ENCODE measurements at regions not wholly inside any gene's neighbourhood (a gene's known extent, or its start where the extent isn't known, plus 50 kb on each side); places are given as distances from the start of the nearest gene placed in this dataset.
"Not testable (repeated sequence)": the region's sequence is repeated elsewhere in the genome, so short reads cannot be mapped to it uniquely, and the experiment has no call there.

DNA sequence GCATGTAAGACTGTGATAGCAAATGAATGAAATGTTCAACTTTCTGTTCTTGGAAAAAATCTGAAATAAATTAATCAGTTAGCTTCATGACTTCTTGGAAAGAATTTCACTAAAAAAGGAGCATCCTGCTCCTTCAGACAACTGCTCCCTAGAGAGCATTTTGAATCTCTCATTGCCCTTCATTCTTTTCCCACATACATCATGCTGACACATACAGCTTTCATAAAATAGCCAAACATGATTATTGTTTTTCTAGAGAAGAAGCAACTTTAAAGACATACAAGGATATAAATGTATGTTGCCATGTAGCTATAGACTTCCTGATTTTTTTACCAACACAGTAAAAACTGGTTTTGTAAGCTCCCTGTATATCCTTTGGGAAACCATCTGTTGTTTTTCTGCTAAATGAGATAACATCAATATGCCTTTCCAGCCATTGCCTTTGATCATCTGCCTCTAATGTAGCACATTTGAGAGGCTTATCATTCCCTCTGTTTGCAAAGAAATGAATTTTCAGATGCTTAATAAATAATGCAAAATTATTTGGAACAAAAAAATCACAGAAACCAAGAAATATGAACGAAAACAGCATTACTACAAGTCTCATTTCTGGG lies 248.2 kb upstream of the GPR149 start:
- no peak for DNase-seq (ENCODE audit: low read depth in 2 of 2)

DNA sequence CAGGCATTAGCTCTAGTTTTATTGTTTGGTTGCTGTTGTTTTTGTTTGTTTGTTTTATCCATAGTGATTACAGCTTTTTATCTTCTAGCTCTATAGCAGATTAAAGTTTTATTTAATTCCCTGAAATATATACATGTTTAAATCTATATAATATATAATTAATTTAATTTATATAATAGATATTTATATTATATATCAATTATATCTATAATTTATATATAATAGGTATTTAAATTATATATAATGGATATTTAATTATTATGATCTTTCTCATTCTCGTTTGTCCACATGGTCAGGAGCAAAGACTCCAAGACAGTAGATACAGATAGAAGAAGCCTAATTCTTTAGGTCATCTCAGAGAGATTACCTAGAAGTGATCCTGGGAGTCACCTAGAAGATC lies 238.8 kb upstream of the GPR149 start:
- DNase-seq (ENCODE audit: low read depth in 2 of 2), result no peak

DNA sequence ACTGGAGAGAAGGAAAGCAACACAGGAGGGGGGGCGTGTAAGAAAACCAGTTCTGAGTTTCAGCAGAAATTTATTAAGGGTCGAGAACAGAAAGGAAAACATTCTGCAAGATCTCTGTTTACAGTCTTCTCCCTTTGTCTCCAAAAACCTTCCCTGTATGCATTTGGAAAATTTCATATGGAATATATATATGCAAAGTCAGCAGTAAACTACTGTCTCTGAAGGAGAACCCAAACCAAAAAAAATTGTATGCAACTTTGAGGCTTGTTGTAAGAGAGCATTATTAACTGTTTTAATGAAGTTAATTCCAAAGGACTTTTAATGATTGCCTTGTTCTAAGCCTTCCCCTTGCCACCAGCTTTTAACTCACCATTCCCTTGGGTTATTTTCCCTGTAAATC lies 238.2 kb upstream of the GPR149 start:
- DNase-seq (ENCODE audit: low read depth in 2 of 2), result no peak

DNA sequence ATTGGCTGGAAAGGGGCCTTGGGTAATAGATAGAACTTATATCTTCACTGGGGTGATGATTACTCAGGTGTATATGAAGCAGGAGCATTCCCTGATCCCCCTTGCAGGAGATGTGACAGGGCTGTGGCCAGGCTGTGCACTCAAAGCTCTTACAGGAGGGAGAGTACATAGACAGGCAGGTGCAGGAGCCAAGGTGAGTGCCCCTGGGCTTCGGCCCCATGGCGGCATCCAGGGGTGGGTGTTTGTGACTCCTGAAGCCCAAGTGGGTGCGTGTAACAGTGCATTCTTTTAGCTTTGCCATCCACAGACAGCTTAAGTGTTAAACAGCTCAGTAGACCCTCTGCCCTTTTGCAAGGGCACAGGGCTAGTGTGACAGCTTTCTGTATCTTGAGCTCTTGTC lies 236.6 kb upstream of the GPR149 start:
- no peak for DNase-seq (ENCODE audit: low read depth in 2 of 2)

DNA sequence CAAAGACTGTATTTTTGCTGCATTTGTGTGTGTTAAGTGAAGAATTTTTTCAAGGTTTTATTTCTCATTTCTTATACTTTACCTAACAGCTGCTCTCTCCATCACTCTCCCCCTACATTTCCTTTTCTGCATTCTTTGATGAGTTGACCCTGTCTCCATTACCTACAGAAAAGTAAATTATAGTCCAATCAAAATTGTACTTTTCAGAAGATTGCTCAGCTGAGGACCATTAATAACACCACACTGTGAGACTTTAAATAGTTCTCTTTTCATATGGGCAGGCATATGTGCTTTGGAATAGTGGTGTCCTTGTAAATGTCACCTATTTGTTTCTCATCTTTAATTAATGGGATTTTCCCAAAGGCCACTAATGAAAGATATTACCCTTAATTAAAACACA lies 234.7 kb upstream of the GPR149 start:
- no peak for DNase-seq (ENCODE audit: low read depth in 2 of 2)

DNA sequence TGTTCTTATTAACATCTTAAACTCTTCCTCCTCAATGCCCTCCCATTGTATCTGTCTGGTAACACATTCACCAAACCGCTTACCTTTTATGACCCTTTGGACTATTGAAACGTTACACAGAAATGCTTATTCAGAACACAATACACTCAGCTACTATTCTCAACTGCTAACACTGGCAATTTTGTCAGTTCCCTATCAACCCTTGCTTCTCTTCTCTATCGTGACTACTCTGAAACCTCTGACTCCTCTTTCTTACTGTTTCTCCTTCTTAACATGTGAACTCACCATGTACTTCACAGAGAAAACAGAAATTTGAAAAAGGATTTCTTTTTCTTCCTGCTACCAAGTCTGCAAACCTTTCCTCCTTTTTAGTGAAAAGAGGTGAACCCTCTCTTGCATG lies 232.9 kb upstream of the GPR149 start:
- DNase-seq (ENCODE audit: low read depth in 2 of 2), result no peak

DNA sequence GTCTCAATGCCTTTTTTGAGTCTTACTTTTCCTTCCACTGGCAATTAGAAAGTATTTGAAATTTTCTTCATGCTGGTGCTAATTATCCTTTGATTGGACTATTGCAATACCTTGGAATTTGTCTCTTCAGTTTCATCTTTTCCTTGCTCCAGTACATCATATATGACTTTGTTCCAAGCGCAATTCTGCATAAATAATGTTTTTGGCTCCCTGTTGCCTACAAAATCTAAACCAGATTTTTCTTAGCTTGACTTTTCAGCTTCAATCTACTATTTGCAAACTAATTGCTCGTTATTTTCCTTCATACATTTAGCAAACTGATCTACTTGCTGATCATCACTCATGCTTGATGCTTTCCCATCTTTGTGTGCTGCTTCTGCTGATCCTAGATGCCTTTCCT lies 230.8 kb upstream of the GPR149 start:
- no peak for DNase-seq (ENCODE audit: low read depth in 2 of 2)

DNA sequence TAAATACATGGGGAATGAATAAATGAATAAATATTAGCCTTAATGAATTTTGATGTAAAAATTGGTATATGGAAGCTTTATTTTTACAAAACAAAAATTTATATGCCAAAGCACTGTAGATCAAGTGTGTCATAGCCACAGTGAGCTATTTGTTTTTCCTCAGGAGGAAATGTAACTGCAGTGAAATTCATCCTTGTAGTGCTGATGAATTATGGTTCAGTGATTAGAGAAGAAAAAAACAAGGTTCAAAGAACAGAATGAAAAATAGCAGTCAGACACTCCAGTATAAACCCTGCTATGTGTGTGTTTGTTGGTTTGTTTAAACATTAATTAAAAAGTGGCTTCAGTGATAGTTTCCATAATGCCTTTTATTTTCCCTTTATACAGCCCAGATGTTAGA lies 228.0 kb upstream of the GPR149 start:
- DNase-seq (ENCODE audit: low read depth in 2 of 2), result no peak

DNA sequence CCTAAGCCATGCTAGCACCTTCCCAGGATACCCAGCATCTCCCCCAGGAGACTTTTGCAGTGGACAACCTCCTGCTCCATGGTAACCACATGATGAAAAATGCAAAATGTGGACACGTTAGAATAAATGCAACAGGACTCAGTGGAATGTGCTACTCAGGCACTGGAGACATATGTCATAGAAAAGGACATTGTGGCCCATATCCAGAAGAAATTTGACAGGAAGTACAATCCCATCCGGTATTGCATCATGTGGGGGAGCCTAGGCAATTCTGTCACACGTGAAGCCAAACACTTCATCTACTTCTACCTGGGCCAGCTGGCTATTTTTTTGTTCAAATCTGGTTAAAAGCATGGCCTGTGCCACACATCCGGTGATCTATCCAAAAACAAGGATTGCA lies 227.2 kb upstream of the GPR149 start:
- DNase-seq (ENCODE audit: low read depth in 2 of 2), result no peak

DNA sequence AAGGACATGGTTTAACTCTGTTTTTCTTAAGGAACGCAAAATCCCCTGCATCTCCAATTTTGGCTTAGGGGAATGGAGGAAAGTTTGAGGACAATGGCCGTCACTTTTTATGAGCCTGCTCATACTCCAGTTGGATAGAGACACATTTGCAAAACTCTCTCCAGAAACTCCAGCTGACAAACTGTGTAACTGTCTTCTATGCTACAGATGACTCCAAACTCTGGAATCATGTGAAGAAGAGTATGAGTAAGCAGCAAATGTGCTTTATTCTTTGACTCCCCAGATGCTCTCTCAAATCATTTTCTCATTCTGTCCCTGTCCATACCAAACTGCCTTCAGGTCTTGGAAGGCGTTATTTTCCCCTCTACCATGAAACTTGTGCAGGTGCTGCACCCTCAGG lies 226.5 kb upstream of the GPR149 start:
- no peak for DNase-seq (ENCODE audit: low read depth in 2 of 2)

DNA sequence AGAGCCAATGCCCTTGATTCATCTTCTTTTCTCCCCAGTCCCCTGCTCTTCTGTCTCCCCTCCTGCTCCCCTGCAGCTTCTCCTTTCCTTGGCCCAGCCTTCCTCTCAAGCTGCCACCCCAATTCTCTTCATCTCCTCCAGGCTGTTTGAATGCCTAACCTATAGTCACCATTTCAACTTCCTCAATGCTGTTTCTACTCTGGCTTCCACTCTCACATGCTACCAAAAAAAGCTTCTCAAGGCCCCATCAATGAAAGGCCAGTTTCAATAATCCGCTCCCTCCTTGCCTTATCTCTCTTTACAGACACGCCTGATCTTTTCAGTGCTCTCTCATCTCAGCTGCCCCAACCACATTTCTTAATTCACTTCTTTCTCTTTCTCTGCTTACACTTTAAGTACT lies 212.2 kb upstream of the GPR149 start:
- no peak for DNase-seq (ENCODE audit: low read depth in 2 of 2)

DNA sequence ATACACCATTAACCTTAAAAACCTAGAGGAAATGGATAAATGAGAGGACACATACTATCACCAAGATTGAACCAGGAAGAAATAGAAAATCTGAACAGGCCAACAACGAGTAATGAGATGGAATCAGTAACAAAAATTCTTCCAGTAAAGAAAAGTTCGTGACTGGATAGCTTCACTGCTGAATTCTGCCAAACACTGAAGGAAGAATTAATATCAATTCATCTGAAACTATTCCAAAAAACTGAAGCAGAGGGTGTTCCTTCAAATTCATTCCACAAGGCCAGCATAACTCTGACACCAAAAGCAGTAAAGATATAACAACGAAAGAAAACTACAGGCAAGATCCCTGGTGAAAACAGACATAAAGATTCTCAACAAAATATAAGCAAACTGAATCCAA lies 195.8 kb upstream of the GPR149 start:
- no peak for DNase-seq (ENCODE audit: low read depth in 2 of 2)

DNA sequence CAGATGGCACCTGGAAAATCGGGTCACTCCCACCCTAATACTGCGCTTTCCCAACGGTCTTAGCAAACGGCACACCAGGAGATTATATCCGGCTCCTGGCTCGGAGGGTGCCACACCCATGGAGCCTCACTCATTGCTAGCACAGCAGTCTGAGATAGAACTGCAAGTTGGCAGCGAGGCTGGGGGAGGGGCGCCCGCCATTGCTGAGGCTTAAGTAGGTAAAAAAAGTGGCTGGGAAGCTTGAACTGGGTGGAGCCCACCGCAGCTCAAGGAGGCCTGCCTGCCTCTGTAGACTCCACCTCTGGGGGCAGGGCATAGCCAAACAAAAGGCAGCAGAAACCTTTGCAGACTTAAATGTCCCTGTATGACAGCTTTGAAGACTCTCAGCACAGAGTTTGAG lies 189.6 kb upstream of the GPR149 start:
- not testable (repeated sequence) for DNase-seq (ENCODE audit: low read depth in 2 of 2)

DNA sequence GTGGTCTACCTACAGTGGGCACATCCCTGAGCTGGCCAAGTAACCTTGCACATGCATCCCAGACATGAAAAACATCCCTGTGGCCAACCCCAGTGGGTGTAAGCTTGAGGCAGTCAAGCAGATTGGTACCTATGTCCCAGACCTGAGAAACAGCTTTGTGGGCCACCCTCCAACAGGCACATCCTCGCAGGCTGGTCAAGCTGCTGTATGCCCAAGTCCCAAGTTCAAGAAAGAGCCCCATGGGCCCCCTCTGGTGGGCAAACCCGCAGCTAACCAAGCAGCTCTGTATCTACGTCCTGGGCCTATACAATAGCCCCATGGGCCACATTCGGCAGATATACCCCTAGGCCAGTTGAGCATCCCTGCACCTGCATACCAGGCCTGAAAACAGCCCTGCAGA lies 186.3 kb upstream of the GPR149 start:
- no peak for DNase-seq (ENCODE audit: low read depth in 2 of 2)

DNA sequence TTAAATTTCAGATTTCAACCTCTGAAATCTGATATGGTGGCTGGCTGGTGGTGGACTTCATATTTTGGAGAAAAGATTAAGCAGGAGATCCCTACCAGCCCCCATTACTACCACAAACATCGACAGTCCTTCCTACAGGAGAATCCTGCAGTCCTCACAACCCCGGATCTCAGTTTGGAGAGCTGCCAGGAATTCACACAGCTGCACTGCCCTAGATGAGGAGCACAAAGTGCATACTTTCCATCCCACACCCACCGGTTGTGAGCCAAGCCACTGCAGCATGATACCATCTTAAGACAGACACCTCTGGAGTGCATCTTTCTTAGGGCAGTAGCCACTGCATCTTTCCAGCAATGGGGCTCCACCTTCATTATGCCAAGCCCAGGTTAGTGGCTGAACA lies 185.5 kb upstream of the GPR149 start:
- no peak for DNase-seq (ENCODE audit: low read depth in 2 of 2)

DNA sequence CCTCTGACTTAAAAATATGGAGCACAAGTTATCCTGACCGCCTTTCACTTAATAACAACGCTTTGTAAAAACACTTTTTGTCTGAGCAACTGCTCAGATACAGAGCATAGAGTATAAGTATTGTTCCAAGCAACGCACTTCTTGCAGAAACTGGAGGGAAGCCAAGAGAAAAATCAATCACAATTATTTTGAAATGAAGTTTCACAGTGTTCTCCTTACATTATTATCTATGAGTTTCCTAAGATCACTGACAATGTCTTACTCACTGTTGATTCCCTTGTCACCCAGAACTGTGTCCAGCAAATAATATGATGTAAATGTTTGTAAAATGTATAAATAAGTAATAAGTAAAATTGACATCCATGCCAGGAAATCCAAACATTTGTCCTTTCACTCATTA lies 184.6 kb upstream of the GPR149 start:
- DNase-seq (ENCODE audit: low read depth in 2 of 2), result no peak

DNA sequence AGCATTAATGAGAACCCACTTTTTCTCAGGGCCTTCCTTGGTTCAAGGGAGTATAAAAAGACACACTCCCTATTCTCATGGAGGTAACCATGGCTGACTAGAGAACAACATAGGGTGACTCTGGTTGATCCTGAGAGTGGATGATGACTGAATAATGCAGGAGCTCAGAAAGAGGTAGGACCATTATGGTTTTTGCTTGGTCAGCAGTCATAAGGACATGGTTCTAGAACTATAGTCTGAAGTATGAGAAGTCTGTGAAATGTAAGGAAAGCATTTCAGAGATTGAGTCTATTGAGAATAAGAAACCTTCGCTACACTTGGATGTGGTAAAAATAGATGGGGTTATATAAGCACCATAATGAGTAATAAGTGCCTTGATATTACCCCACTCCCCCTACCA lies 184.1 kb upstream of the GPR149 start:
- no peak for DNase-seq (ENCODE audit: low read depth in 2 of 2)

DNA sequence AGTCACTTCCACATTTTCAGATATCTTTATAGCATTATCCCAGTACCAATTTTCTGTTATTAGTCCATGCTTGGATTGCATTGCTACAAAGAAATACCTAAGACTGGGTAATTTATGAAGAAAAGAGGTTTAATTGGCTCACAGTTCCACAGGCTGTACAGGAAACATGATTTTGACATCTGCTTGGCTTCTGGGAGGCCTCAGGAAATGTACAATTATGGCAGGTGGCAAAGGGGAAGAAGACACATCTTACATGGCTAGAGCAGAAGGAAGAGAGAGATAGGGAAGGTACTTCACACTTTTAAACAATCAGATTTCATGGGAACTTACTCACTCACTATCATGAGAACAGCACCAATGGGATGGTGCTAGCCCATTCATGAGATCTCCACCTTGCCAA lies 172.3 kb upstream of the GPR149 start:
- DNase-seq (ENCODE audit: low read depth in 2 of 2), result no peak

DNA sequence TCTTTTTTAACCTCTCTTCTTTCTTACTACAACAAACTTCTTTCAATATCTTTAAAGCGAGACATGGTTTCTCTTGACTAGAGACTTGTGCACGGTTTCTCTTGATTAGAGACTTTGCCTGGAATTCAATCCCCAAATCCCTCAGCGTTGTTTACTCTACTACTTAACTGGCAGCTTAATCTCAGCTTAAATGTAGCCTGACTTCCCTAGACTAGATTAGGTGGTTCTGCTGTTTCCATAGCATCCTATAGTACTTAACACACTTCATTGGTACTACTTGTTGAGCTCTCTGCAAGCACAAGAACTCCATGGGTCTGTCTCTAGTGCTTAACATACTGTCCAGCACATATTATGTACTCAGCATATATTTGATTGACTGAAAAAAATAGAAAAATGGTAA lies 168.2 kb upstream of the GPR149 start:
- no peak for DNase-seq (ENCODE audit: low read depth in 2 of 2)

DNA sequence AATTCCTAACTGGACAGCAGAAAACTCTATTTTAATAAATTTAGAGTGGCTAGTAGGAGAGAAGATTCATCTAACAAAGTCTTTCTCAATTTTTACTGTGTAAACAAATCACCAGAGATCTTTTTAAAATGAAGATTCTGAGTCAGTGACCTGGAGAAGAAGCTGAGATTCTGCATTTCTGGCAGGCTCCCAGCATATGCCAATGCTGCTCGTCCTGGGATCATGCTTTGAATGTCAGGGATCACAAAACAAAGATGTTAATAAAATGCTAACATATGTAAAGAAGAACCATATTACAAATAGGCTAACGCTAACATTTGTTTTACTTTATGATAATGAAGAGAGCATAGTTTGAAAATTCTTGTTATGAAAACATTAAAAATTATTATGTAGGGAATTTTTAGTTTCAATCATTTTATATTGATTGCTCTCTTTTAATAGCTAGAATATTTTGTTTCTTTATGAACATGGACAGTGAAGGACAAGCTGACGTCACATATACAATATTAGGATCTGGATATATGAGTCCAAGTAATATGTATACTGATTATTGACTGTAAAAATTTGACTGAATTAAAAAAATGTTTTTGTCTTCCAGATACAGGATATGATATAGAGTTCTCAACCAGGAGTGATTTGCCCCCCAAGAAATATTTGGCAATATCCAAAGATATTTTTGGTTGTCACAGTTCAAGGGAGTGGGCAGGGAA lies 160.8 kb upstream of the GPR149 start:
- DNase-seq (ENCODE audit: low read depth in 2 of 2), result no peak

DNA sequence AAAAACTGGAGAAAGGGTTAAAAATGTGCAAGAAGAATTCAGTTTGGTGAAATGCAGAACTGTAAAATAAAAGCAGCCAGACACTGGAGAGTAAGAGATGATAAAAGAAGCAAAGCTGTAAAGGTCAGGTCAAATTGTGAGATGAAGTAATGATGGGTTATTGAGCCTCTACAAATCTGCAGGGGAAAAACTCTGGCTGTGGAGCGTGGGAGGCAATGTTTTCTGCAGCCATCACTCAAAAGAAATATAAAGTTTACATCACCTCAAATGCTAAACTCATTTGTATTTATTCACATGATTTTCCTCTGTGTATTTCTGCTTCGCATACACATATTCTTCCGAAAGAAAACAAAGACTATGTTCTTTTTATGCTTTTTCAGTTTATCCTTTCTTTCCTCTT lies 158.8 kb upstream of the GPR149 start:
- DNase-seq (ENCODE audit: low read depth in 2 of 2), result no peak

DNA sequence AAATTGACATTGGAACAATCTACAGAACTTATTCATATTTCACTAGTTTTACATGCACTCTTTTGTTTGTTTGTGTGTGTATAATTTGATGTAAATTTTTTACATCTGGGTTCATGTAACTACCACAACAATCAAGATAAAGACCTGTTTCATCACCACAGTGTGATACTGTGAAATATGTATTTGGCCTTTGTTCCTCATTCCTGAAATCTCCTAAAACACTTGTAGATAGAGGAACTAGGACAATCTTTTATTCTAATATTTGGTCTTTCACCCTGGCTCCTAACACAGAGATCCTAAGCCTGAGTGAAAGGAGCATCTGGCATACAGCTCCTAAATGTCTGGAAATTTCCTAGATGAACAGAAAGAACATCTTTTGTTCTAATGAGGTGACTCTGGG lies 155.0 kb upstream of the GPR149 start:
- DNase-seq (ENCODE audit: low read depth in 2 of 2), result no peak

DNA sequence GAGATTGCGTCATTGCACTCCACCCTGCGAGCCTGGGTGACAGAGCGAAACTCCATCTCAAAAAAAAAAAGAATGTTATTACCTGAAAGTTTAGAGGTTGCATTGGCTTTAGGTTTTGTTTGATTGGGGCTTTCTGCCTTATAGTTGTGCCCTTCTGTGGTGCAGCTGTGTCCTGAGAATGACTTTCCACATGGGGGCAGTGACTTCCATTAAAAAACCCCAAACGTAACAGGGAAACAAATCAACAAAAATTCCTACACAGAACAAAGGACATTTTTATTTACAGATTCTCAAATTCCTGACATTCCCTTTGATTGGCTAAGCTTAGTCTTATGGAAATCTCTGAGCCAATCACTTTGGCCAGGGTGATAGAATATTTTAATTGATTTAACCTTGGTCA lies 154.1 kb upstream of the GPR149 start:
- DNase-seq (ENCODE audit: low read depth in 2 of 2), result no peak

DNA sequence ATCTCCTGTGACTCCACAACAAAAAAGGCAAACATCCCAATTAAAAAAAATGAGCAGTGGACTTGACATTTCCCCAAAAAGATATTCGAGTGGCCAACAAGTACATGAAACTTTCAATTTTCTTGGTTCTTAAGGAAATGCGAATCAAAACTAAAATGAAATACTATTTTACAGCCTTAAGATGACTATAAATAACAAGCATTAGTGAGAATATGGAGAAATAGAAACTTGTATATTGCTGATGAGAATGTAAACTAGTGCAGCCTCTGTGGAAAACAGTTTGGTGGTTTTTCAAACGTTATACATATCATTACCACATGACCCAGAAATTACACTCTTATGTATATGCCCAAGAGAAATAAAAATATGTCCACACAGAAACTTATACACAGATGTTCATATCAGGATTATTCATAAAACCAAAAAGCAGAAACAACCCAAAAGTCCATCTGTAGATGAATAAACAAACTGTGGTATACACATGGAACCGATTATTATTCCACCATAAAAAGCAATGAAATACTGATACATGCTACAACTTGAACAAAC lies 153.2 kb upstream of the GPR149 start:
- no peak for DNase-seq (ENCODE audit: low read depth in 2 of 2)
